ENCODE measurements at regions not wholly inside any gene's neighbourhood (a gene's known extent, or its start where the extent isn't known, plus 50 kb on each side); places are given as distances from the start of the nearest gene placed in this dataset.

DNA sequence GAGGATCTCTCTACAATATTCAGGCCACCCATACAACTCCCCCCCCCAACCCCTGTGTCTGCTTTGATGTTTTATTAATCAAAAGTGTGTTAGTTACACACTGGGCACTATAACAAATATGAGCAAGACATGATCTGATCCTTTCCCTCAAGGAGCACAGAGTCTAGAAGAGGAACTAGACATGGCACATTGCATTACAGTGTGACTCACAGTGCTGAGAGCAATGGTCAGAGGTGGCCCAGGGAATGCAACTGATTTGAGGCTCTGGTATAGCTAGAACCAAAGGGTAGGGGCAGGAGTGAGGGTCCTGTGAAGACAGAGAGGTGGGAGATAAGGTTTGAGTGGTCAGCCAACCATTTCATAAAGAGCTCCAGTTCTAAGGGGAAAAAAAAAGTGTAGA lies 539.2 kb downstream of the ACTL7B start:
- TF ChIP-seq, protein P1, sequence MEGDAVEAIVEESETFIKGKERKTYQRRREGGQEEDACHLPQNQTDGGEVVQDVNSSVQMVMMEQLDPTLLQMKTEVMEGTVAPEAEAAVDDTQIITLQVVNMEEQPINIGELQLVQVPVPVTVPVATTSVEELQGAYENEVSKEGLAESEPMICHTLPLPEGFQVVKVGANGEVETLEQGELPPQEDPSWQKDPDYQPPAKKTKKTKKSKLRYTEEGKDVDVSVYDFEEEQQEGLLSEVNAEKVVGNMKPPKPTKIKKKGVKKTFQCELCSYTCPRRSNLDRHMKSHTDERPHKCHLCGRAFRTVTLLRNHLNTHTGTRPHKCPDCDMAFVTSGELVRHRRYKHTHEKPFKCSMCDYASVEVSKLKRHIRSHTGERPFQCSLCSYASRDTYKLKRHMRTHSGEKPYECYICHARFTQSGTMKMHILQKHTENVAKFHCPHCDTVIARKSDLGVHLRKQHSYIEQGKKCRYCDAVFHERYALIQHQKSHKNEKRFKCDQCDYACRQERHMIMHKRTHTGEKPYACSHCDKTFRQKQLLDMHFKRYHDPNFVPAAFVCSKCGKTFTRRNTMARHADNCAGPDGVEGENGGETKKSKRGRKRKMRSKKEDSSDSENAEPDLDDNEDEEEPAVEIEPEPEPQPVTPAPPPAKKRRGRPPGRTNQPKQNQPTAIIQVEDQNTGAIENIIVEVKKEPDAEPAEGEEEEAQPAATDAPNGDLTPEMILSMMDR (IDR thresholded peaks at IDR 0.05; ENCODE audit: low read depth, low read length, missing control alignments) = no peak
- in situ Hi-C loops (cut with HindIII; ENCODE audit: low sequenced_read_pairs) = no loop called here
- H3K4me3 ChIP-seq (ENCODE audit: low read depth, low read length) = no peak overlapping the region
- no peak for DNase-seq (ENCODE audit: low read depth)

GRCh38 chr9:108316066-108316465 lies 539.7 kb downstream of the ACTL7B start:
- TF ChIP-seq, protein P1 (IDR thresholded peaks at IDR 0.05; ENCODE audit: low read depth, low read length, missing control alignments) = no peak
- H3K4me3 ChIP-seq (ENCODE audit: low read depth, low read length) = no peak overlapping the region
- DNase-seq (ENCODE audit: low read depth) = no peak
- in situ Hi-C loops (cut with HindIII; ENCODE audit: low sequenced_read_pairs) = no loop called here

- in situ Hi-C loops (cut with HindIII; ENCODE audit: low sequenced_read_pairs) = no loop called here
- DNase-seq (ENCODE audit: low read depth) = no peak
- H3K4me3 ChIP-seq (ENCODE audit: low read depth, low read length) = no peak overlapping the region
- TF ChIP-seq, protein P1 (IDR thresholded peaks at IDR 0.05; ENCODE audit: low read depth, low read length, missing control alignments) = no peak
These were observed 544.0 kb downstream of the ACTL7B start for GRCh38 chr9:108311745-108312144.

GRCh38 chr9:108310202-108310601 lies 545.6 kb downstream of the ACTL7B start:
- DNase-seq (ENCODE audit: low read depth) = no peak
- H3K4me3 ChIP-seq (ENCODE audit: low read depth, low read length) = no peak overlapping the region
- in situ Hi-C loops (cut with HindIII; ENCODE audit: low sequenced_read_pairs) = no loop called here
- TF ChIP-seq, protein P1 (IDR thresholded peaks at IDR 0.05; ENCODE audit: low read depth, low read length, missing control alignments) = no peak

- TF ChIP-seq, protein P1 (IDR thresholded peaks at IDR 0.05; ENCODE audit: low read depth, low read length, missing control alignments) = no peak
- no peak overlapping the region for H3K4me3 ChIP-seq (ENCODE audit: low read depth, low read length)
- in situ Hi-C loops (cut with HindIII; ENCODE audit: low sequenced_read_pairs) = no loop called here
- DNase-seq (ENCODE audit: low read depth) = no peak
These were observed 555.2 kb downstream of the ACTL7B start for GRCh38 chr9:108300306-108301287.

GRCh38 chr9:108297073-108297472 lies 558.7 kb downstream of the ACTL7B start:
- TF ChIP-seq, protein P1 (IDR thresholded peaks at IDR 0.05; ENCODE audit: low read depth, low read length, missing control alignments) = no peak
- no peak overlapping the region for H3K4me3 ChIP-seq (ENCODE audit: low read depth, low read length)
- in situ Hi-C loops (cut with HindIII; ENCODE audit: low sequenced_read_pairs) = no loop called here
- peak; percentile 36 for DNase-seq (ENCODE audit: low read depth)

Measured in astrocyte of the cerebellum (primary cell).